Neural crest cell (in vitro differentiated cells): ENCODE measurements at regions not wholly inside any gene's neighbourhood (a gene's known extent, or its start where the extent isn't known, plus 50 kb on each side); places are given as distances from the start of the nearest gene placed in this dataset.

Experiments used
- DNase-seq: peaks from one replicate; pipeline ENCODE4 v3.0.0; 2021; ENCODE audit warnings: low read depth, mixed read lengths, low spot score
- H3K27ac Mint-ChIP-seq: one replicate; pipeline ENCODE4 v1.8.0; 2021; ENCODE audit warnings: mild to moderate bottlenecking, mixed read lengths; ENCODE audit not compliant: unreplicated experiment
- H3K27me3 Mint-ChIP-seq: 2 replicates; pipeline ENCODE4 v1.8.0; 2021; ENCODE audit warnings: low read depth, mild to moderate bottlenecking, mixed read lengths
- H3K36me3 Mint-ChIP-seq: 2 replicates; pipeline ENCODE4 v1.8.0; 2021; ENCODE audit warnings: low read depth, mild to moderate bottlenecking, mixed read lengths
- H3K4me1 Mint-ChIP-seq: 2 replicates; pipeline ENCODE4 v1.8.0; 2021; ENCODE audit warnings: mixed read lengths
- H3K4me3 Mint-ChIP-seq: one replicate; pipeline ENCODE4 v1.8.0; 2021; ENCODE audit warnings: mild to moderate bottlenecking, mixed read lengths
- H3K9me3 Mint-ChIP-seq: 2 replicates; pipeline ENCODE4 v1.8.0; 2021; ENCODE audit warnings: mixed read lengths
- TF ChIP-seq, protein P1 (sequence below): fragments of 200-600 bp; sonication (generic); conservative IDR thresholded peaks from 2 replicates; pipeline ENCODE4 v1.5.0; 2021; ENCODE audit warnings: antibody characterized with exemption, mild to moderate bottlenecking

DNA sequence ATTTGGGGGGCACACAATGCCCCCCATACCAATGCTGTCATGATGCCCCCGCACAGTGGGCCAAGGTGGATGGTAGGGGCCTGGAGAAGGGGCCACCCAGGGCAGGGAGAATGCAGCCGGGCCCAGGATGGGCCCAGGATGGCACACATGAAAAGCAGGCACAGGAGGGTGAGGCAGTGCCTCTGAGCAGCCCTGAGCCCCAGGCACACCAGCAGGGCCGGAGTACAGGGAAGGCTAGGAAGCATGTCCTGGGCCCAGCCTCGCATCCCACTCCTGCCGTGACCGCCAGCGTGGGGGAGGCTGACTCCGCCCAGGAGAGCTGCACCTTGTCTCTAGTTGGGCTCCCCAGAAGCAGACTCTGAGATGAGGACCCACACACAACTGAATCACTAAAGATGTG is 59.3 kb upstream of the TMEM72 start:
- H3K36me3 Mint-ChIP-seq: no peaks in the 10 kb centered on the region
- TF ChIP-seq, protein P1, sequence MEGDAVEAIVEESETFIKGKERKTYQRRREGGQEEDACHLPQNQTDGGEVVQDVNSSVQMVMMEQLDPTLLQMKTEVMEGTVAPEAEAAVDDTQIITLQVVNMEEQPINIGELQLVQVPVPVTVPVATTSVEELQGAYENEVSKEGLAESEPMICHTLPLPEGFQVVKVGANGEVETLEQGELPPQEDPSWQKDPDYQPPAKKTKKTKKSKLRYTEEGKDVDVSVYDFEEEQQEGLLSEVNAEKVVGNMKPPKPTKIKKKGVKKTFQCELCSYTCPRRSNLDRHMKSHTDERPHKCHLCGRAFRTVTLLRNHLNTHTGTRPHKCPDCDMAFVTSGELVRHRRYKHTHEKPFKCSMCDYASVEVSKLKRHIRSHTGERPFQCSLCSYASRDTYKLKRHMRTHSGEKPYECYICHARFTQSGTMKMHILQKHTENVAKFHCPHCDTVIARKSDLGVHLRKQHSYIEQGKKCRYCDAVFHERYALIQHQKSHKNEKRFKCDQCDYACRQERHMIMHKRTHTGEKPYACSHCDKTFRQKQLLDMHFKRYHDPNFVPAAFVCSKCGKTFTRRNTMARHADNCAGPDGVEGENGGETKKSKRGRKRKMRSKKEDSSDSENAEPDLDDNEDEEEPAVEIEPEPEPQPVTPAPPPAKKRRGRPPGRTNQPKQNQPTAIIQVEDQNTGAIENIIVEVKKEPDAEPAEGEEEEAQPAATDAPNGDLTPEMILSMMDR: no peak
- peak overlapping the region; percentile 50 for H3K27ac Mint-ChIP-seq
- H3K4me1 Mint-ChIP-seq: peaks cover 31% of the 10 kb centered on the region
- DNase-seq: no peak
- H3K27me3 Mint-ChIP-seq: no peaks in the 10 kb centered on the region
- H3K4me3 Mint-ChIP-seq: no peak overlapping the region
- no peaks in the 10 kb centered on the region for H3K9me3 Mint-ChIP-seq

DNA sequence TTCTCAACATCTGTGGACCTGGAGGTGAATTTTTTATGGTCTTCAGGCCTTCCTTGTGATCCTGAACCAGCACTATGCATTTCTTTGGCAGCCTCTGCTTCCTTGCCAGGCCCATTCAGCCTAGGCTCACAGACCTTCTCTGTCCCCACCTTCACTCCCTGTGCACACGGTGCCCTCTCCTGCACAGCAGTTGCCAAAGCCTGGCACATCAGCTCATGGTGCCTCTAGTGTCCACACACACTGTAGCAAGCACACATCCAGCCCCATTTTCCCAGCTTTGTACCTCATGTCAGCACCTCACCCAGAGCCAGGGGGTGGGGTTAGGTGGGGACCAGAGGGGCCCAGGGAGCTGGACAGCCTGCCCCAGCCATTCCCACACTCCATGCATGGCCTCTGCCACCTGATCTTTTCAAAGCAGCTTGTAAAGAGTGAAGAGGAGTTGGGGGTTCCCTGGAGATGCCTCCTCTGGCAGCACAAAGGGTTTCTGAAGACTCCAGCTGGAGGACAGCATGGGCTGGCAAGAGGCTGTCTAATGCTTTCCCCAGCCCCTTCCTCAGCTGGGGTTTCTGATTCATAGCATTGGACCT is 57.9 kb upstream of the TMEM72 start:
- H3K4me1 Mint-ChIP-seq: peaks cover 45% of the 10 kb centered on the region
- no peaks in the 10 kb centered on the region for H3K9me3 Mint-ChIP-seq
- no peaks in the 10 kb centered on the region for H3K36me3 Mint-ChIP-seq
- H3K27me3 Mint-ChIP-seq: no peaks in the 10 kb centered on the region
- no peak overlapping the region for H3K27ac Mint-ChIP-seq
- H3K4me3 Mint-ChIP-seq: no peak overlapping the region
- TF ChIP-seq, protein P1: no peak
- no peak for DNase-seq

DNA sequence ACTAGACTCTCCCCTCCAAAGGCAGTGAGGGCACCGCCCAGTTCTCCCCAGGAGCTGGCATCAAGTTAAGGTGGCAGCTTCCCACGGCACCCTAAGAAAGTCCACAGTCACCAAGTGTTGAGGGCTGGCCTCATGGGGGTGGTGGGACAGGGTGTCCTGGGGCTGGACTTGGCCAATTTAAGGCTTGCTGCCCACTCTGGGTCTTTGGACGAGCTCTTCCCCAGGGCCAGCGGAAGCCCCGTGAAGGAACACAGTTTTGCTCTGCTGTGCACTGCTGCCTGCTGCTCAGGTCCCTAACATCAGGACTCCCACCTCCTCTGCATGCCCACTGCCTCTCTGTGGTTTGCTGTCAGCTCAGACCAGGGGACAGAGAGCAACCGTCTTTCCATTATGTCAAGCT is 57.3 kb upstream of the TMEM72 start:
- peaks cover 45% of the 10 kb centered on the region for H3K4me1 Mint-ChIP-seq
- H3K9me3 Mint-ChIP-seq: no peaks in the 10 kb centered on the region
- no peak overlapping the region for H3K4me3 Mint-ChIP-seq
- no peak overlapping the region for H3K27ac Mint-ChIP-seq
- H3K27me3 Mint-ChIP-seq: no peaks in the 10 kb centered on the region
- no peak for DNase-seq
- TF ChIP-seq, protein P1: no peak
- no peaks in the 10 kb centered on the region for H3K36me3 Mint-ChIP-seq

DNA sequence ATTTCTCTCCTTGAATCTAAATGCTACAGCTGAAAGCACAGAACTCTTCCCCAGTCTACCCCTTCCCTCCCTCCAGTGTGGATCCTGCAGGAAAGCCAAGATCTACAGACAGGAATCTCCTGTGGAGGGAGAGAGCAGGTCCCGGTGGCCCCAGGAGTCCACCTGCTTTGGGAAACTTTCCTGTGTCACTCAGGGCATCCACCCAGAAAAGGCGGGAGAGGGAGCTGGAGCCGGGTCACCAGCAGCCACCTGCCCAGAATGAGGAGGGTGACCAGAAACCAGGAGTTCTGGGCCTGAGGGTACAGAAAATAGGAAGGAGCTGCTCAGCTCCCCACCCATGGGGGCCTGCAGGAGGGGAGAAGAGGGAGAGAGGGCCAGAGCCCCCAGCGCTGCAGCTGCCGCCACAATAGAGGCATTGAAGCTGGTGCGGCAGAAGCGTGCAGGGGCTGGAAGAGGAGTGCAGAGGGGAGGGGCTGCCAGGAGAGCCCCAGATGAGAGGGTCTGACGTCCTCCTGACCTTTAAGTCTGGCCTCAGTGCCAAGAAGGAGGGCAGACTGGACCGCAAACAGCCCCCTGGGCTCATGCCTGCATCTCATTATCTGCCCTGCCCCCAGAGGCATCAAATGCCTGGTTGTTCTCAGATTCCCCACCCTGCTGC is 56.3 kb upstream of the TMEM72 start:
- peaks cover 45% of the 10 kb centered on the region for H3K4me1 Mint-ChIP-seq
- H3K9me3 Mint-ChIP-seq: no peaks in the 10 kb centered on the region
- H3K27ac Mint-ChIP-seq: peak overlapping the region; percentile 90
- TF ChIP-seq, protein P1: no peak
- H3K27me3 Mint-ChIP-seq: no peaks in the 10 kb centered on the region
- no peaks in the 10 kb centered on the region for H3K36me3 Mint-ChIP-seq
- DNase-seq: peak; percentile 45
- peak overlapping the region; percentile 55 for H3K4me3 Mint-ChIP-seq

DNA sequence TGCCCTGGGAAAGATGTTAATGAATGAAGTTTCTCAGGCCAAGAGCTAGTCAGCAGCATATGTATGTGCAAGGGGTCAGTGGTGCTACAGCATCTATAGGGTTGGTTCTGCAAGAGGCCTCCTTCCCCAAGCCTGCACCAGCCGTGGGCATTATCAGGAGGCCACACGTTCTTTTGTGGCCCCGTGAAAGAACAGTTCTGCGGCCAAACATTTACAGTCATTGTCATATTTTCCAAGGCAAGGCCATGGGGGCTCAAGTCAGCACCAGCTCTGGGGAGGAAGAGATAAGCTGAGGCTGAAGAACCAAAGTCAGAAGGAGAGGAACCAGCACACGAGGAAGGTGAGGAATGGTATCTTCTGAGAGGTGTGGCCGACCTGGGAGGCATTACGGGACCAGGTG is 54.4 kb upstream of the TMEM72 start:
- Mint-ChIP-seq H3K27ac (peak overlapping the region; percentile 40), H3K4me1 (peaks cover 53% of the 10 kb centered on the region), H3K4me3 (no peak overlapping the region), H3K9me3 (no peaks in the 10 kb centered on the region), H3K36me3 (no peaks in the 10 kb centered on the region), H3K27me3 (no peaks in the 10 kb centered on the region)
- TF ChIP-seq, protein P1: no peak
- DNase-seq: no peak
